GM21737 (cell line): ENCODE measurements at regions not wholly inside any gene's neighbourhood (a gene's known extent, or its start where the extent isn't known, plus 50 kb on each side); places are given as distances from the start of the nearest gene placed in this dataset.

Experiments used
- ATAC-seq: cut with Tn5 transposase; IDR thresholded peaks from one replicate; pipeline ENCODE4 v1.9.1; 2021; ENCODE audit warnings: mild to moderate bottlenecking, moderate library complexity; ENCODE audit not compliant: unreplicated experiment

- no peak for ATAC-seq
These were observed 513.4 kb downstream of the TNS1 start for GRCh38 chr2:217489145-217489960.

GRCh38 chr2:217484046-217484445, 518.7 kb downstream of the TNS1 start:
- ATAC-seq, result no peak

- ATAC-seq, result no peak
These were observed 520.6 kb downstream of the TNS1 start for GRCh38 chr2:217482056-217482710.

- ATAC-seq, result no peak
These were observed 521.2 kb downstream of the TNS1 start for GRCh38 chr2:217481577-217481976.

GRCh38 chr2:217479566-217479965, 523.2 kb downstream of the TNS1 start:
- ATAC-seq, result no peak

- ATAC-seq, result no peak
These were observed 523.9 kb downstream of the TNS1 start for GRCh38 chr2:217478831-217479455.

GRCh38 chr2:217477583-217477982, 525.2 kb downstream of the TNS1 start:
- no peak for ATAC-seq

- no peak for ATAC-seq
These were observed 527.0 kb downstream of the TNS1 start for GRCh38 chr2:217475791-217476190.

GRCh38 chr2:217475101-217475500, 527.7 kb downstream of the TNS1 start:
- ATAC-seq, result no peak

- ATAC-seq, result no peak
These were observed 531.5 kb downstream of the TNS1 start for GRCh38 chr2:217471319-217471718.

- no peak for ATAC-seq
These were observed 533.5 kb downstream of the TNS1 start for GRCh38 chr2:217469203-217469810.

GRCh38 chr2:217468042-217468830, 534.6 kb downstream of the TNS1 start:
- ATAC-seq, result no peak

- no peak for ATAC-seq
These were observed 535.5 kb downstream of the TNS1 start for GRCh38 chr2:217467331-217467730.

GRCh38 chr2:217466805-217467204, 536.0 kb downstream of the TNS1 start:
- ATAC-seq, result no peak

GRCh38 chr2:217466104-217466503, 536.7 kb downstream of the TNS1 start:
- no peak for ATAC-seq

GRCh38 chr2:217465100-217465499, 537.7 kb downstream of the TNS1 start:
- ATAC-seq, result no peak

GRCh38 chr2:217463402-217464075, 539.3 kb downstream of the TNS1 start:
- ATAC-seq, result no peak

- no peak for ATAC-seq
These were observed 540.7 kb downstream of the TNS1 start for GRCh38 chr2:217462121-217462520.

GRCh38 chr2:217461674-217462073, 541.1 kb downstream of the TNS1 start:
- no peak for ATAC-seq
